ENCODE measurements at regions not wholly inside any gene's neighbourhood (a gene's known extent, or its start where the extent isn't known, plus 50 kb on each side); places are given as distances from the start of the nearest gene placed in this dataset.

DNA sequence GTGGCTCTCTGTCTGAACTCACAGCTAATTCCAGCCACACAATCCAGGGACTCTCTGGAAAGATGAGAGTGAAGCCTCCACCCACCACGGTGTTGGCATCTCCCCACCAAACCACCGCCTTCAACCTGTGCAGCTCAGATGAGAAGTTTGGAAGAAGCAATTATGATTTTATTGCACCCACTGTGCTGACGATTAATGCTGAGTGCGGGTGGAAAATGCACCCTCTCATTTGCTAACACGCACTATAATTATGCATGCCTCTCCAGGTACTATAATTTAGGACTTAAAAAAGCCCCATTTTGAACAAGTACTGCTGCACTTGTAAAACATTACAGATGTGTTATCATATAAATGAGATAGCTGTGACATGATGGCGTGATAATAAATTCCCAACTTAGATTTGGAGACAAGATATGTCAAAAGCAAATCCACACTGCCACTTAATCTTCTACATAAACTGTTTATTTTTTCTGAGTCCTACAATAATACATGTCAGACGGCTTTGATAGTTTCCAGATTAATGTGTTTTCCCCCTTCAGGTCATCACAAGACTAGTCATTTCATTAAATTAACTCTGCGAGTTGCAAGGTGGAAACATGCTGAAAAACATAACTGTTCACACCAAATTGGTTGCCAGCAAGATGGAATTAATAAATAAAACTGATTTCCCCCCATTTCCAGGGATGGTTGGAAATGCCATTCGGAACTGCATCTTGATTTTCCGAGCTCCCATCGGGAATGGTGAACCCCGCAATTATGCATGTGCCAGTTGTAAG, 466.5 kb upstream of the MAF start:
- H3K27ac ChIP-seq (ENCODE audit: low read depth, low read length), result no peak overlapping the region
- ATAC-seq (no peak), DNase-seq (no peak)
- Mint-ChIP-seq H3K27ac (no peak overlapping the region), H3K4me3 (no peak overlapping the region), H3K4me1 (no peaks in the 10 kb centered on the region), H3K27me3 (peaks cover 0 to 9% (median 4%) of the 10 kb centered on the region in 5 donors), H3K36me3 (peaks cover 0 to 3% (median 0%) of the 10 kb centered on the region in 5 donors), H3K9me3 (peaks cover 0 to 10% (median 0%) of the 10 kb centered on the region in 11 donors)
- POLR2A ChIA-PET, result no interaction called here
- intact Hi-C loops (cut with micrococcal nuclease), result no loop called here
- no peaks in the 10 kb centered on the region for H3K4me1 ChIP-seq (ENCODE audit: control insufficient read depth in 2 of 2, insufficient read depth in 2 of 2, low read length in 2 of 2)
- H3K27me3 ChIP-seq (ENCODE audit: control insufficient read depth in 2 of 2, insufficient read depth in 2 of 2, low read length in 2 of 2), result no peaks in the 10 kb centered on the region
- H3K36me3 ChIP-seq (ENCODE audit: control insufficient read depth in 2 of 3, insufficient read depth in 3 of 3, low read length in 3 of 3), result no peaks in the 10 kb centered on the region
- CTCF ChIA-PET, result no interaction called here
- H3K4me3 ChIP-seq (ENCODE audit: low read length), result no peak overlapping the region
- H3K9me3 ChIP-seq (ENCODE audit: control insufficient read depth in 2 of 3, low read length in 3 of 3), result no peaks in the 10 kb centered on the region

DNA sequence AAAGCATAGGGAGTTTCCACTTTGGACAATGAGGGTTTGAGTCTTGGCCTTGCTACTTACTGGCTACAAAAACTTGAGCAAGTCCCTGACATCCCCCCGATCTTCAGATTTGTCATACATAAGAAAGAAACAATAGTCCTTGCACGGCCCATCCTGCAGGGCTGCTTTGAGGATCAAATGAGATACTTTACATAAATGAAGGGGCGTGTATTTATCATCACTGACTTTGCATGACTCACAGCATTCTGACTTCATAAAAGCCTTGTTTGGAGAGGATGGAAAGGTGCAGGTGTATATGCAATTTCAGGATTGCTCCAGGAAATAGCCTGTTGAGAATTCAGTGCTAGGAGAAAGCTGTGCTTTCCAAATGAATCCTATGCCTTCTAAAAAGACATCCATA, 465.0 kb upstream of the MAF start:
- no peak for ATAC-seq
- H3K27me3 Mint-ChIP-seq, result peaks cover 0 to 9% (median 4%) of the 10 kb centered on the region in 5 donors
- intact Hi-C loops (cut with micrococcal nuclease), result no loop called here
- CTCF ChIA-PET, result no interaction called here
- Histone ChIP-seq H3K27ac (ENCODE audit: low read depth, low read length) (no peak overlapping the region), H3K36me3 (ENCODE audit: control insufficient read depth in 2 of 3, insufficient read depth in 3 of 3, low read length in 3 of 3) (no peaks in the 10 kb centered on the region), H3K27me3 (ENCODE audit: control insufficient read depth in 2 of 2, insufficient read depth in 2 of 2, low read length in 2 of 2) (no peaks in the 10 kb centered on the region), H3K4me1 (ENCODE audit: control insufficient read depth in 2 of 2, insufficient read depth in 2 of 2, low read length in 2 of 2) (no peaks in the 10 kb centered on the region), H3K9me3 (ENCODE audit: control insufficient read depth in 2 of 3, low read length in 3 of 3) (no peaks in the 10 kb centered on the region), H3K4me3 (ENCODE audit: low read length) (no peak overlapping the region)
- no peak overlapping the region for H3K27ac Mint-ChIP-seq
- H3K4me3 Mint-ChIP-seq, result no peak overlapping the region
- POLR2A ChIA-PET, result no interaction called here
- peaks cover 0 to 10% (median 0%) of the 10 kb centered on the region in 11 donors for H3K9me3 Mint-ChIP-seq
- no peaks in the 10 kb centered on the region for H3K4me1 Mint-ChIP-seq
- peaks cover 0 to 3% (median 0%) of the 10 kb centered on the region in 5 donors for H3K36me3 Mint-ChIP-seq
- no peak for DNase-seq

DNA sequence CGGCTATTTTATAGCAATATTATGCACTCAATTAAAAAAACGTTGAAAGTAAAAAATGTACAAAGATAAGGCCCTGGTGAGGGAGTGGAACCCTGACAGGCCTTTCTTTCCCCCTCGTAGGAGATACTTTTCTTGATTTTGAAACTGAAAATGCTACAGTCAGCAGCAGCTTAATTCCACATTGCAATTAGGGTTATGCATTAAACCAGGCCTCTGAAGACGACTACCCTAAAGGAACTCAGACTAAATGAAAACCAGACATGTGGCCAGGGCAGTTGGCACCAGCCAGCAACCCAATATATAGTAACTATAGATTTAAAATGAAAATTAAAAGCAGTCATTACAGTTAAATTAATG, 463.2 kb upstream of the MAF start:
- H3K4me3 Mint-ChIP-seq, result no peak overlapping the region
- no peak overlapping the region for H3K27ac ChIP-seq (ENCODE audit: low read depth, low read length)
- H3K4me1 ChIP-seq (ENCODE audit: control insufficient read depth in 2 of 2, insufficient read depth in 2 of 2, low read length in 2 of 2), result no peaks in the 10 kb centered on the region
- ATAC-seq, result no peak
- H3K36me3 Mint-ChIP-seq, result no peaks in the 10 kb centered on the region
- no peaks in the 10 kb centered on the region for H3K4me1 Mint-ChIP-seq
- H3K36me3 ChIP-seq (ENCODE audit: control insufficient read depth in 2 of 3, insufficient read depth in 3 of 3, low read length in 3 of 3), result no peaks in the 10 kb centered on the region
- peaks cover 0 to 5% (median 0%) of the 10 kb centered on the region in 11 donors for H3K9me3 Mint-ChIP-seq
- intact Hi-C loops (cut with micrococcal nuclease), result no loop called here
- H3K27me3 ChIP-seq (ENCODE audit: control insufficient read depth in 2 of 2, insufficient read depth in 2 of 2, low read length in 2 of 2), result no peaks in the 10 kb centered on the region
- no peak for DNase-seq
- H3K27me3 Mint-ChIP-seq, result peaks cover 0 to 9% (median 0%) of the 10 kb centered on the region in 5 donors
- H3K27ac Mint-ChIP-seq, result no peak overlapping the region
- ChIA-PET POLR2A (no interaction called here), CTCF (interaction anchor here (0.6 kb wide), 1 partner anchor 20 kb away, joined by 4 read pairs; no protein-coding TSS in a partner anchor)
- H3K9me3 ChIP-seq (ENCODE audit: control insufficient read depth in 2 of 3, low read length in 3 of 3), result no peaks in the 10 kb centered on the region
- no peak overlapping the region for H3K4me3 ChIP-seq (ENCODE audit: low read length)

DNA sequence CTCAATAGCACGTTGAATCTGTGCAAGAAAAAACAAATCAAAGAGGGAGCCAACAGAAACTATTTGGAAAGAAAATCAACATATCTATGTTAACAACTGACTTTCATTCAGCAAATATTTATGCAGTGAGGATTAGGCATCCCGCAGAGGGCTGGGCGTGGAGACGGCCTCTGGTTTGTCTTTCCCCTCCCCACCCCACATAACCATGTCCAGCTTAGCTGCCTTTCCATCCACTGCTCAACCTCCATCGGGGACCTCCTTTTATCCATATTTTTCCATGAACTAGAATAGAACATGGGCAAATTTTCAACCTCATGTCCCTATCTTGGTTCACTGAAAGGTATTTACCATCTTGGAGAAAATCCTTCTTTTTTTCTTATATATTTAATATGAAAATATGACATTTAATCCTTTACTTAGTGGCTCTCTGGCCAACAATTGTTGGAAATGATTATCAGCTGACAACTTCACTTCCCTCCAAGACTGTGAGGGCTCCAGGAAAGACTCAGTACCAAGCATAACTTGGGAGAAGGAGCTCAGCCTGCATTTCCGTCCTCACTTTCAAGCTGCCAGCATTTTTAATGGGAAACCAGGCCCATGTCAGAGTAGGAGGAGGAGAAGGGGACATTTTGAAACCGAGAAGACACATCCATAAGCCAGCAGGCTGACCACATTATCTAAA, 462.6 kb upstream of the MAF start:
- no peaks in the 10 kb centered on the region for H3K36me3 Mint-ChIP-seq
- H3K4me3 ChIP-seq (ENCODE audit: low read length), result no peak overlapping the region
- no peak overlapping the region for H3K27ac Mint-ChIP-seq
- POLR2A ChIA-PET, result no interaction called here
- H3K4me1 ChIP-seq (ENCODE audit: control insufficient read depth in 2 of 2, insufficient read depth in 2 of 2, low read length in 2 of 2), result no peaks in the 10 kb centered on the region
- no peaks in the 10 kb centered on the region for H3K9me3 ChIP-seq (ENCODE audit: control insufficient read depth in 2 of 3, low read length in 3 of 3)
- H3K4me1 Mint-ChIP-seq, result no peaks in the 10 kb centered on the region
- ATAC-seq, result no peak
- H3K36me3 ChIP-seq (ENCODE audit: control insufficient read depth in 2 of 3, insufficient read depth in 3 of 3, low read length in 3 of 3), result no peaks in the 10 kb centered on the region
- H3K27me3 Mint-ChIP-seq, result peaks cover 0 to 9% (median 0%) of the 10 kb centered on the region in 5 donors
- intact Hi-C loops (cut with micrococcal nuclease), result no loop called here
- H3K27me3 ChIP-seq (ENCODE audit: control insufficient read depth in 2 of 2, insufficient read depth in 2 of 2, low read length in 2 of 2), result no peaks in the 10 kb centered on the region
- CTCF ChIA-PET, result interaction anchor here (0.6 kb wide), 1 partner anchor 20 kb away, joined by 4 read pairs; no protein-coding TSS in a partner anchor
- no peak for DNase-seq
- no peaks in the 10 kb centered on the region for H3K9me3 Mint-ChIP-seq
- H3K27ac ChIP-seq (ENCODE audit: low read depth, low read length), result no peak overlapping the region
- H3K4me3 Mint-ChIP-seq, result no peak overlapping the region

DNA sequence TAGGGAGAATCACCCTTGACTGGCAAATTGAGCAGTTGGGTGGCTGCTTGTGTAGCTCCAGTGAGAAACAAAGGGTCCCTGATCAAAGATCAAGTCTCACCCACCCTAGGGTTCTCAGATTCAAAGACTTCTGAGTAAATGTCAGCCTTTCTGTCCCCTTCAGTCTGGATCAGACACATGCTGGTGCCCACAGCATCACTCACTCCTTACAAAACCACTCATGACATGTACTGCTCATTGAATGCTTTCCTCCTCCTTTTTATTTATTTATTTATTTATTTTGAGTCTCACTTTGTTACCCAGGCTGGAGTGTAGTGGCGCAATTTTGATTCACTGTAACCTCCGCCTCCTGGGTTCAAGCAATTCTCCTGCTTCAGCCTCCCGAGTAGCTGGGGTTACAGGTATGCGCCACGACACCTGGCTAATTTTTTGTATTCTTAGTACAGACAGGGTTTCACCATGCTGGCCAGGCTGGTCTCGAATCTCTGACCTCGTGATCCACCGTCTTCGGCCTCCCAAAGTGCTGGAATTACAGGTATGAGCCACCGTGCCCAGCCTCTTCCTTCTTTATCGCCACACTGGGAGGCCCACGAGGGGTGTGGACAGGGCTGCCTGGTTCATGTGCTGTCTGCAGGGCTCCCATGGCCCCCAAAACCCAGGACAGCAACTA, 462.0 kb upstream of the MAF start:
- Mint-ChIP-seq H3K4me1 (no peaks in the 10 kb centered on the region), H3K27me3 (peaks cover 0 to 5% (median 0%) of the 10 kb centered on the region in 5 donors), H3K36me3 (no peaks in the 10 kb centered on the region), H3K4me3 (no peak overlapping the region), H3K27ac (no peak overlapping the region), H3K9me3 (no peaks in the 10 kb centered on the region)
- Histone ChIP-seq H3K36me3 (ENCODE audit: control insufficient read depth in 2 of 3, insufficient read depth in 3 of 3, low read length in 3 of 3) (no peaks in the 10 kb centered on the region), H3K4me1 (ENCODE audit: control insufficient read depth in 2 of 2, insufficient read depth in 2 of 2, low read length in 2 of 2) (no peaks in the 10 kb centered on the region), H3K4me3 (ENCODE audit: low read length) (no peak overlapping the region), H3K9me3 (ENCODE audit: control insufficient read depth in 2 of 3, low read length in 3 of 3) (no peaks in the 10 kb centered on the region), H3K27me3 (ENCODE audit: control insufficient read depth in 2 of 2, insufficient read depth in 2 of 2, low read length in 2 of 2) (no peaks in the 10 kb centered on the region), H3K27ac (ENCODE audit: low read depth, low read length) (no peak overlapping the region)
- ATAC-seq (no peak), DNase-seq (no peak)
- intact Hi-C loops (cut with micrococcal nuclease), result no loop called here
- CTCF ChIA-PET, result no interaction called here
- POLR2A ChIA-PET, result no interaction called here

DNA sequence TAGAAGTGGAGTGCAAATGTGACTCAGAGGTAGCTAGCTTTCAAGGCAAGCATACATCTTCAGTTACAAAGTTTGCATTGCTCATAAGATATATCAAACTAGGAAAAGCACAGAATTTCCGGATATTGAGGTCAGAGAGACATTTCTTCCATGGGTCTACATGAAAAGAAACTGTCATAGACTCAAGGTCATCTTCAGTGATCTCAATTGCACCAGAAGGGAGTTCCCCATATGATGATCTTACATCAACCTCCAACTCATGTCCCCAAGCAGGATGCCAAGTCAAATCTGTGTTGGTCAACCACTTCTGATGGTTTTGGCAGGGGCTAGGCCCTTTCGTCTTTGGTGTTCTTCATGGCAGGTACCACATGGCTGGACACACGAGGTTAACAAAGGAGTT, 459.9 kb upstream of the MAF start:
- no peak overlapping the region for H3K4me3 Mint-ChIP-seq
- H3K36me3 Mint-ChIP-seq, result no peaks in the 10 kb centered on the region
- no peaks in the 10 kb centered on the region for H3K4me1 ChIP-seq (ENCODE audit: control insufficient read depth in 2 of 2, insufficient read depth in 2 of 2, low read length in 2 of 2)
- no peaks in the 10 kb centered on the region for H3K9me3 ChIP-seq (ENCODE audit: control insufficient read depth in 2 of 3, low read length in 3 of 3)
- no peaks in the 10 kb centered on the region for H3K4me1 Mint-ChIP-seq
- DNase-seq, result no peak
- H3K9me3 Mint-ChIP-seq, result no peaks in the 10 kb centered on the region
- H3K27ac Mint-ChIP-seq, result no peak overlapping the region
- intact Hi-C loops (cut with micrococcal nuclease), result no loop called here
- ATAC-seq, result no peak
- H3K36me3 ChIP-seq (ENCODE audit: control insufficient read depth in 2 of 3, insufficient read depth in 3 of 3, low read length in 3 of 3), result no peaks in the 10 kb centered on the region
- ChIA-PET POLR2A (no interaction called here), CTCF (no interaction called here)
- peaks cover 0 to 4% (median 0%) of the 10 kb centered on the region in 5 donors for H3K27me3 Mint-ChIP-seq
- H3K27me3 ChIP-seq (ENCODE audit: control insufficient read depth in 2 of 2, insufficient read depth in 2 of 2, low read length in 2 of 2), result no peaks in the 10 kb centered on the region
- no peak overlapping the region for H3K4me3 ChIP-seq (ENCODE audit: low read length)
- no peak overlapping the region for H3K27ac ChIP-seq (ENCODE audit: low read depth, low read length)

Data from naive thymus-derived CD4-positive, alpha-beta T cell (primary cell).